Naive thymus-derived CD8-positive, alpha-beta T cell (primary cell): ENCODE measurements at regions not wholly inside any gene's neighbourhood (a gene's known extent, or its start where the extent isn't known, plus 50 kb on each side); places are given as distances from the start of the nearest gene placed in this dataset.
"Not testable (repeated sequence)": the region's sequence is repeated elsewhere in the genome, so short reads cannot be mapped to it uniquely, and the experiment has no call there.

Experiments
- ATAC-seq, 2 donors: fragments of 150-1000 bp; cut with Tn5 transposase in 1 of 2; sonication (Bioruptor Pico), chemical (Tn5 transposase) in 1 of 2; 1 replicate in 1 of 2; 2 replicates in 1 of 2; pipeline ENCODE4 v1.10.0; 2021; ENCODE audit warnings: mild to moderate bottlenecking in 2 of 2, moderate library complexity in 2 of 2
- POLR2A ChIA-PET: fragments of 350-600 bp; sonication (Branson Sonifier 250); formaldehyde crosslinking; loops from one replicate; lab custom pipeline; 2021; ENCODE audit warnings: antibody characterized with exemption; lab: Charles Lee
- DNase-seq, 10 donors: peaks; one replicate each; pipeline versions ENCODE4 v3.0.0 to v3.0.0-alpha.2; 2020 to 2022
- H3K27ac Mint-ChIP-seq, 10 donors: one replicate each; pipeline ENCODE4 v1.8.0; 2020 to 2022; ENCODE audit warnings: mild to moderate bottlenecking in 10 of 10, mixed read lengths in 10 of 10, moderate library complexity in 4 of 10, inconsistent platforms in 1 of 10
- H3K27me3 Mint-ChIP-seq, 5 donors: one replicate each; pipeline ENCODE4 v1.8.0; 2021 to 2022; ENCODE audit warnings: mixed read lengths in 5 of 5
- H3K36me3 Mint-ChIP-seq, 3 donors: one replicate each; pipeline ENCODE4 v1.8.0; 2020 to 2022; ENCODE audit warnings: mixed read lengths in 3 of 3, mild to moderate bottlenecking in 2 of 3, inconsistent platforms in 1 of 3
- H3K4me1 Mint-ChIP-seq, 4 donors: one replicate each; pipeline ENCODE4 v1.8.0; 2021 to 2022; ENCODE audit warnings: mixed read lengths in 4 of 4
- H3K4me3 Mint-ChIP-seq, 10 donors: one replicate each; pipeline ENCODE4 v1.8.0; 2020 to 2022; ENCODE audit warnings: mild to moderate bottlenecking in 10 of 10, mixed read lengths in 10 of 10, moderate library complexity in 6 of 10, inconsistent platforms in 1 of 10
- H3K9me3 Mint-ChIP-seq, 9 donors: one replicate each; pipeline ENCODE4 v1.8.0; 2020 to 2022; ENCODE audit warnings: mixed read lengths in 9 of 9, mild to moderate bottlenecking in 3 of 9, inconsistent platforms in 1 of 9, moderate library complexity in 1 of 9

DNA sequence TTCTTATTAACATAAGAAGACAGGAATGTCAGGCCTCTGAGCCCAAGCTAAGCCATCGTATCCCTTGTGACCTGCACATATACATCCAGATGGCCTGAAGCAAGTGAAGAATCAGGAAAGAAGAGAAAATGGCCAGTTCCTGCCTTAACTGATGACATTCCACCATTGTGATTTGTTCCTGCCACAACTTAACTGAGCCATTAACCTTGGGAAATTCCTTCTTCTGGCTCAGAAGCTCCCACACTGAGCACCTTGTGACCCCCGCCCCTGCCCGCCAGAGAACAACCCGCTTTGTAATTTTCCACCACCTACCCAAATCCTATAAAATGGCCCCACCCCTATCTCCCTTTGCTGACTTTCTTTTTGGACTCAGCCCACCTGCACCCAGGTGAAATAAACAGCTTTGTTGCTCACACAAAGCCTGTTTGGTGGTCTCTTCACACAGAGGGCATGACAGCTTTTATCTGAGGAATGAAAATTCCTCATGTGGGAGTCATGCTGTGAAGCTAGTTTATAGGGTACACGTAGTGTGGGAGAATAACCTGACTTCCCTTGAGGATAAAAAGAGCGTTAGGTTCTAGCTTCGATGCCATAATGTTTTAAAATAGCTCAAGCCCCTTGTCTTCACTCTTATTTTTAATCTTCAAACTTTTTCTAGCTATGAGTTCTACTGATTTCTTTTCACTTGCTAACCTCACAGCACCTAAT is 122.0 kb downstream of the AHR start:
- ATAC-seq, POLR2A ChIA-PET, H3K27ac Mint-ChIP-seq, H3K4me1 Mint-ChIP-seq, DNase-seq, H3K36me3 Mint-ChIP-seq, H3K27me3 Mint-ChIP-seq, H3K4me3 Mint-ChIP-seq, H3K9me3 Mint-ChIP-seq: not testable (repeated sequence)

DNA sequence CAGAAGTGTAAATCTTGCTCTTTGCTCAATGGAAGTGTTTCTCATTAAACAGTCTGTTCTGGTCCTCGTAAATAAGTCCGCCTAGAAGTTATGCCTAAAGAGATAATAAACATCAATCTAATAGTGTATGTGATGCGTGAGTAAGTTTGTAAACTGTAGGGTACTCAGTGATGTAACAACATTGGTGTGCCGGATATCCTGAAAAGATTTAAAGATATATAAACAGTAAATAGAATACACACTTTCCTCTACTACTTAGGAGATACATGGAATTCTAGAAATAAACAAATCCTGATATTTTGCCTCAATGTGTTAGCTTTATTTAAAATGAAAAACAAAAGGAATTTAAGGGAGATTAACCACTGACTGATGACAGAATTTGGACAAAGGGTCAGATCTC is 123.5 kb downstream of the AHR start:
- no peak for DNase-seq
- no peak for ATAC-seq
- H3K27me3 Mint-ChIP-seq = no peaks in the 10 kb centered on the region
- POLR2A ChIA-PET = no interaction called here
- peaks cover 0 to 13% (median 0%) of the 10 kb centered on the region in 9 donors for H3K9me3 Mint-ChIP-seq
- no peak overlapping the region for H3K4me3 Mint-ChIP-seq
- H3K27ac Mint-ChIP-seq = no peak overlapping the region
- no peaks in the 10 kb centered on the region for H3K36me3 Mint-ChIP-seq
- H3K4me1 Mint-ChIP-seq = no peaks in the 10 kb centered on the region

DNA sequence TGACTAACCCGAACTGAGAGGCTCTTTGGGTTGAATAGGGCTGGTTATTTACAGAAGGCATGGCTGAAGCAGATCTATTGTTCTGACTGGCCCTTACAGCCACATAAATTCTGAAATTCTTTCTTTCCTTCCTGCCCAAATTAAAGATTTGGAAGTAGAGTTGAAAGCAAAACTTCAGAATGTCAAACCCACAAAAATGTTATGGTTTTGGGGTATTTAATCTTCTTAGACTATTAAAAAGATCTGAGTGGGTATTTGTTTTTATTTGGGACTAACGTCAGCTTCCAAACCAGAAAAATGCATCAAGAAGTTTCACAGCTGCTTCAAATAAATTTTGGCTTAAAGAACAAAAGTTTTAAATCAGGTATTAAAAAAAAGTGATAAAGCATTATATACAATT is 124.5 kb downstream of the AHR start:
- DNase-seq = no peak
- no peaks in the 10 kb centered on the region for H3K4me1 Mint-ChIP-seq
- H3K27ac Mint-ChIP-seq = no peak overlapping the region
- H3K36me3 Mint-ChIP-seq = peaks cover 0 to 3% (median 0%) of the 10 kb centered on the region in 3 donors
- POLR2A ChIA-PET = no interaction called here
- no peaks in the 10 kb centered on the region for H3K27me3 Mint-ChIP-seq
- no peak for ATAC-seq
- H3K4me3 Mint-ChIP-seq = no peak overlapping the region
- peaks cover 0 to 23% (median 7%) of the 10 kb centered on the region in 9 donors for H3K9me3 Mint-ChIP-seq

DNA sequence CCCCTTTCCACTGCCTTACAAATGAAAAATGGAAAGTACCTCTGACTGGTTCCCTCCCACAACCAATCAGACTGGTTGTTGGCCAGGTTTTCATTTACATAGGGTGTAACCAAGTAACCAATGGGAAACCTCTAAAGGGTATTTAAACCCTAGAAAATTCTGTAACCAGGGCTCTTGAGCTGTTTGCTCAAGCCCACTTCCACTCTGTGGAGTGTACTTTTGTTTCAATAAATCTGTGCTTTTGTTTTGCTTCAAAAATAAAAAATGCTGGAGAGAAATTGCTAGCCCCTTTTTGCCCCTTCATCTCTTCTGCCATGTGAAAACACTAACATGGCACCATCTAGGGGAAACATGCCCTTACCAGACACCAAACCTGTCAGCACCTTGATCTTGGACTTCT is 129.5 kb downstream of the AHR start:
- H3K36me3 Mint-ChIP-seq = peaks cover 0 to 15% (median 0%) of the 10 kb centered on the region in 3 donors
- POLR2A ChIA-PET = no interaction called here
- DNase-seq (no peak), ATAC-seq (no peak)
- H3K4me3 Mint-ChIP-seq = no peak overlapping the region
- H3K4me1 Mint-ChIP-seq = no peaks in the 10 kb centered on the region
- no peak overlapping the region for H3K27ac Mint-ChIP-seq
- peaks cover 5 to 38% (median 16%) of the 10 kb centered on the region in 9 donors for H3K9me3 Mint-ChIP-seq
- no peaks in the 10 kb centered on the region for H3K27me3 Mint-ChIP-seq

DNA sequence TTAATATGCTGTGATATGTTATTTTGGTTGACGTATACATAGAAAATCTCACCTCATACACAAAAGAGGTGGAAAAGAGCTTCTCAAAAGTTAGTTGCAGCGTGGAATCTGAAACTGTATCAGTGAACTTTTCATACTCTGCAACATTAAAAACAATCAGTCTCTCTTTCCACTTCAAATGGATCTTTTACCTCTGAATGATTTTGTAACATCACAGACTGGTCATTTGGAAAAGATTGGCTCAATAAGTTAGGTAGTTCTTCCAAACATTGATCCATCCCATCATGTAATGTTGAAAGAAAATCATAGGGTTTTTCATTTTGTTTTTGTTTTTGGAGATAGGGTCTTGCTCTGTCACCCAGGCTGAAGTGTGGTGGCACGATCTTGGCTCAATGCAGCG is 131.1 kb downstream of the AHR start:
- Mint-ChIP-seq H3K4me3 (no peak overlapping the region), H3K36me3 (peaks cover 0 to 15% (median 0%) of the 10 kb centered on the region in 3 donors), H3K9me3 (peaks cover 5 to 38% (median 16%) of the 10 kb centered on the region in 9 donors), H3K27ac (no peak overlapping the region), H3K27me3 (no peaks in the 10 kb centered on the region), H3K4me1 (no peaks in the 10 kb centered on the region)
- DNase-seq (no peak), ATAC-seq (no peak)
- POLR2A ChIA-PET = no interaction called here

DNA sequence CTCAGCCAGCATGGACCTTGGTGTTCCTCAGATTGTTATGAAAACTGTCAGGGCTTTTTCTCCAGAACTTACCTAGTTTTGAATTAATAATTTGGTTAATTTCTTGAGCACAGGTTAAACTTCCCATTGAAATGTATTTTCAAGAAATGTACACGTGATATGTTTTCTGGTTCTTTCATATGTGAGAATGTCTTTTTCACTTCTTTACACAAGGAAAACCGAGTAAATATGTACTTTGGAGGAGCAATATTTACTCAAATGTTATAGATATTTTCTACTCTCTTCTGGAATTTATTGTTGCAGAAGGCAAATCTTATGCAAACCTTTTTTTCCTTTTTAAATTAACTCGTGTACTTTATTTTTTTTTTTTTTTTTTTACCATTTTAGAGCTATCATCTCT is 134.3 kb downstream of the AHR start:
- H3K27me3 Mint-ChIP-seq = no peaks in the 10 kb centered on the region
- POLR2A ChIA-PET = no interaction called here

DNA sequence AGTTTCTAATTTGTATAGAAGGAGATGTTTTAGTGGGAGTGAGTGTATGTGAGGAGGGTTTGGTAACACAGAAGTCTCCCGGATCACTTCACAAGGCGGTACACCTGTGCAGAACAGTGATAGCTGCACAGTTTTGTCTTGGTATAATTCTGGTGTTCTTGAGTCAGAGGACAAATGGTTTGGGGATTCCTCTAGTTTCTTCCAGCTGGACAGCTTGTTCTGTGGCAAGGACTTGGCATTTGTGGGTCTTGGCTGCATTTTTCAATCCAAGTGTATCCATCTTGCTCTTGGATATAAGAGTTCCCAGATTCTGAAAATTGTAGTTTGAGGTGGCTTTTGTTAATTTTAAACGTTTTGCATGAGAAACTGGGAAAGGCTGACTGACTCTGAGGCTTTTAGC is 135.7 kb downstream of the AHR start:
- Mint-ChIP-seq H3K27me3 (no peaks in the 10 kb centered on the region), H3K4me1 (no peaks in the 10 kb centered on the region), H3K9me3 (peaks cover 0 to 5% (median under 1%) of the 10 kb centered on the region in 9 donors), H3K27ac (no peak overlapping the region), H3K36me3 (peaks cover 0 to under 1% (median 0%) of the 10 kb centered on the region in 3 donors), H3K4me3 (no peak overlapping the region)
- DNase-seq (no peak), ATAC-seq (no peak)
- POLR2A ChIA-PET = no interaction called here

More for the DNA sequence above, 134.3 kb downstream of the AHR start:
- no peak for ATAC-seq
- peaks cover 0 to 14% (median 0%) of the 10 kb centered on the region in 3 donors for H3K36me3 Mint-ChIP-seq
- DNase-seq = no peak
- H3K4me1 Mint-ChIP-seq = no peaks in the 10 kb centered on the region
- H3K4me3 Mint-ChIP-seq = no peak overlapping the region
- H3K27ac Mint-ChIP-seq = peak overlapping the region in 1 of 10 donors; percentile 13
- H3K9me3 Mint-ChIP-seq = peaks cover 5 to 17% (median 8%) of the 10 kb centered on the region in 9 donors

DNA sequence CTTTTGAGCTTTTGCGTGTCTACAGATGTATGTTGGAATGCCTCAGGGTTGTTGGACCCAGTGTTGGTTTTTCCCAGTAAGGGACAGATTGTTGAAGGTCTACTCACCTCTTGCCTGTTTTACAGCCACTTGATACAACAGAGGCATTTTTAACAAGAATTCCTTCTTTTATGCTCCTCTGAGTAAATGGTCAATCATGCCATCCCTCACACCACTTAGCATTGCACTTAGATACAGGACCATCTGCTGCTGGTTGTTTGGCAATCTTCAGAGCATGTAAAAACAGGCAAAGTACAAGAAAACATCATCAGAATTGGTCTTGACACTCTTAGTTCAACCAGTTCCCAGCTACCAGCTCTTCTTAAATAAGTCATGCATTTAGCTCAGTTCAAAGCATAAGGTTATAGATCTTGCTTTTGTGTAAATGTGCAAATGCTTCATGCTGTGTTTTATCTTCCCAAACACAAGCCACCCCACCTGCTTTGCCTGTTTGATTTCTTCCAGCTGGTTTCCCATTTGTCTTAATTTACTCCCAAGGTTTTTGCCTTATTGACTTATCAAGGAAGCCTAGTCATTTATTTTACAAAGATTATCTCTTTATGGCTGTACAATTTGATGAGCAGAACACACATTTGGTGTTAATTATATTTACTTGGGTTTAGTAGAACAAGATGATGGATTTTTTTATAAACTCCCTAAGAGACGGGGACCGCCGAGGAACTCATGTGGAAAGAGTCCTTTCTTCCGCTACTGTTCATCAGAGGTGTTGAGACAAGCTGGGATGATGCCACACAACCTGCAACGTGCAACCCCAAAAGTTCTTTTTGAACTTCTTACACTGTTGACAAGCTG is 136.6 kb downstream of the AHR start:
- no peaks in the 10 kb centered on the region for H3K36me3 Mint-ChIP-seq
- POLR2A ChIA-PET = no interaction called here
- H3K4me1 Mint-ChIP-seq = no peaks in the 10 kb centered on the region
- ATAC-seq (no peak), DNase-seq (no peak)
- no peaks in the 10 kb centered on the region for H3K27me3 Mint-ChIP-seq
- H3K27ac Mint-ChIP-seq = no peak overlapping the region
- peaks cover 0 to 4% (median 0%) of the 10 kb centered on the region in 9 donors for H3K9me3 Mint-ChIP-seq
- H3K4me3 Mint-ChIP-seq = no peak overlapping the region

DNA sequence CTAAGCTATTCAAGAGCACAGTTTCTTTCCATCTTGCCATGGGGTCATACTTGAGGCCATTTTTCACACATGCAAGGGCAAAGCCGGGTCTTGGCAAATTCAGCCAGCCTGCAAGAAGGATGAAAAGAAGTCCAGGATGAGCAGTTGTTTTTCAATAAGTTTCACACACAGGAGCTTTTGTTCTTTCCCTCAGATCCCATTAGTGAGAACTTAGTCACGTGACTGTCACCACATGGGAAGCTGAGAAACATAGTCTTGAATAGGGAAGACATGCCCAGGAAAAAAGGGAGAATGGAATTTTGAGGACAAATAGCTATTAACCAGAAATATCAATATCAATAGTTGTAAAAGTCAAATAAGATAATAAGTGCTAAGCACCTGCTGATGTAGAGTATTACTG is 137.7 kb downstream of the AHR start:
- Mint-ChIP-seq H3K4me1 (no peaks in the 10 kb centered on the region), H3K36me3 (peaks cover 0 to 6% (median 0%) of the 10 kb centered on the region in 3 donors), H3K27me3 (no peaks in the 10 kb centered on the region), H3K27ac (no peak overlapping the region), H3K9me3 (peaks cover 0 to 10% (median 3%) of the 10 kb centered on the region in 9 donors), H3K4me3 (no peak overlapping the region)
- ATAC-seq (no peak), DNase-seq (no peak)
- POLR2A ChIA-PET = no interaction called here

DNA sequence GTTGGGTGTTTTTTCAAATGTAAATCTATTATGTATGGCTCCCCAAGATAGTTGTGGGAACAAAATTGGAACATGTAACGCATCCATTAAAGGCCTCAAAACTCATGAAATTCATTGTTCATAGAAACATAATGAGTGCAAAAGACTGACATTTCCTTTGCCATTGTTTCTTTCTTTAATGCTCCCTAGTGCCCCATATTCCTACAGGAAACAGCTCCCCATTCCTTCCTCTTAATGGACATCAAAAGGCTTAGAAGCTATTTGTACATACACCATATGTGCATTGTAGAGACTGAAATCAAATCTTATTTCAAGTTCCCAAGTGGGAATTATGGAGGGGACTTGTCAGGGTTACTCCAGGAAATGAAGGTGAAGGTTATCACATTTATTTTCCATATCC is 139.1 kb downstream of the AHR start:
- POLR2A ChIA-PET = no interaction called here
- Mint-ChIP-seq H3K36me3 (peaks cover 0 to 6% (median 0%) of the 10 kb centered on the region in 3 donors), H3K4me1 (no peaks in the 10 kb centered on the region), H3K27me3 (no peaks in the 10 kb centered on the region), H3K27ac (no peak overlapping the region), H3K4me3 (no peak overlapping the region), H3K9me3 (peaks cover 0 to 10% (median 3%) of the 10 kb centered on the region in 9 donors)
- no peak for DNase-seq
- ATAC-seq = no peak

DNA sequence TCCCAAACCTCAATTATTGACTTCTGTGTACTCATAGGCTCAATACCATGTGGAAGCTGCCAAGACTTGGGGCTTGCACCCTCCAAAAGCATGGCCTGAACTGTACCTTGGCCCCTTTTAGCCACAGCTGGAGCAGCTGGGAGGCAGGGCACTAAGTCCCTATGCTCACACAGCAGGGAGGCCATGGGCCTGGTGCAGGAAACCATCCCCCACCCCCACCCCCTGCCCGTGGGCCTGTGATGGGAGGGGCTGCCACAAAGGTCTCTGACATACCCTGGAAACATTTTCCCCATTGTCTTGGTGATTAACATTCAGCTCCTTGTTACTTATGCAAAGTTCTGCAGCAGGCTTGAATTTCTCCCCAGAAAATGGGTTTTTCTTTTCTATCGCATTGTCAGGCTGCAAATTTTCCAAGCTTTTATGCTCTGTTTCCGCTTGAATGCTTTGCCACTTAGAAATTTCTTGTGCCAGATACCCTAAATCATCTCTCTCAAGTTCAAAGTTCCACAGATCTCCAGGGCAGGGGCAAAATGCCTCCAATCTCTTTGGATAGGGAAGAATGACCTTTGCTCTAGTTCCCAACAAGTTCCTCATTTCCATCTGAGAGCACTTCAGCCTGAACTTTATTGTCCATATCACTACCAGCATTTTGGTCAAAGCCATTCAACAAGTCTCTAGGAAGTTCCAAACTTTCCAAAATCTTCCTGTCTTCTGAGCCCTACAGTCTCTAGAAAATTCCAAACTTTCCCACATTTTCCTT is 141.8 kb downstream of the AHR start:
- H3K27ac Mint-ChIP-seq, H3K36me3 Mint-ChIP-seq, H3K27me3 Mint-ChIP-seq, POLR2A ChIA-PET, H3K4me3 Mint-ChIP-seq, ATAC-seq, DNase-seq, H3K4me1 Mint-ChIP-seq: not testable (repeated sequence)
- H3K9me3 Mint-ChIP-seq = peaks cover 0 to 11% (median 3%) of the 10 kb centered on the region in 9 donors

DNA sequence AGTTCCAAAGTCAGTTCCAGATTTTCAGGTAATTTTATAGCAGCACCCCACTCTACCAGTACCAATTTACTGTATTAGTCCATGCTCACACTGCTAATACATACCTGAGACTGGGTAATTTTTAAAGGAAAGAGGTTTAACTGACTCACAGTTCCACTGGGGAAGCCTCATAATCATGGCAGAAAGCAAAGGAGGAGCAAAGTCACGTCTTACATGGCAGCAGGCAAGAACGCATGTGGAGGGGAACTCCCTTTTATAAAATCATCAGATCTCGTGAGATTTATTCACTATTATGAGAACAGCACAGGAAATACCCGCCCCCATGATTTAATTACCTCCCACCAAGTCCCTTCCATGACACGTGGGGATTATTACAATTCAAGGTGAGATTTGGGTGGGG is 142.4 kb downstream of the AHR start:
- Mint-ChIP-seq H3K9me3 (peaks cover 0 to 13% (median 4%) of the 10 kb centered on the region in 9 donors), H3K4me1 (no peaks in the 10 kb centered on the region), H3K27me3 (peaks cover 0 to 4% (median 0%) of the 10 kb centered on the region in 5 donors), H3K36me3 (peaks cover 0 to 6% (median 0%) of the 10 kb centered on the region in 3 donors), H3K27ac (no peak overlapping the region), H3K4me3 (no peak overlapping the region)
- POLR2A ChIA-PET = no interaction called here
- no peak for DNase-seq
- ATAC-seq = no peak

DNA sequence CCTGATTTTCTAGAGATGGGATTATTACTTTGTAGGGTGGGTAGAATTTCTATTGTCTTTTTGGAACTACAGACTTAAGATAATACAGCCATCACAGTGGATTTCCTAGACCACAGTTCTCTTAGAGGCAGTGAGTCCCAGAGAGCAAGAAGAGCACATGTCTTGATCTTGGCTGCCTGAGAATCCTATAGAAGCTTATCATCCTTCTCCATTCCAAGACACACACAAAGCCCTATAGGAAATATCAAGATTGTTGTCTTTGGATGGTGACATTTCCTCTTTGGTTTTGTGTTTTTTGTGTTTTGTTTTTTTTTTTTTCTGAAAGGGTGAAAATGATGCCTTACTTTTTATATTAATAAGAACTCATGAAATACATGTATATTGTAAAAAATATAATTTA is 143.1 kb downstream of the AHR start:
- Mint-ChIP-seq H3K4me3 (no peak overlapping the region), H3K27ac (no peak overlapping the region), H3K36me3 (peaks cover 0 to 6% (median 0%) of the 10 kb centered on the region in 3 donors), H3K27me3 (peaks cover 0 to 4% (median under 1%) of the 10 kb centered on the region in 5 donors), H3K9me3 (peaks cover 0 to 13% (median 4%) of the 10 kb centered on the region in 9 donors), H3K4me1 (no peaks in the 10 kb centered on the region)
- no peak for ATAC-seq
- POLR2A ChIA-PET = no interaction called here
- no peak for DNase-seq
